IMR-90 (cell line): ENCODE measurements at regions not wholly inside any gene's neighbourhood (a gene's known extent, or its start where the extent isn't known, plus 50 kb on each side); places are given as distances from the start of the nearest gene placed in this dataset.

Experiments
- ATAC-seq: fragments of 200-7000 bp; cut with Tn5 transposase; 2 replicates; pipeline ENCODE4 v1.9.1; 2020; ENCODE audit warnings: low read depth, mild to moderate bottlenecking, moderate library complexity
- BruUV-seq: library from RNA; stranded (reverse); fragments of 400-500 nt; replicated peaks from 2 replicates; lab custom pipeline; 2021; lab: Mats Ljungman, UMichigan
- CTCF ChIA-PET: fragments of 300-600 bp; formaldehyde crosslinking; extraction: SDS; loops from one replicate; lab custom pipeline; 2021; ENCODE audit warnings: antibody characterized with exemption; lab: Yijun Ruan, JAX
- POLR2A ChIA-PET: fragments of 300-600 bp; sonication (Branson Sonifier 250); formaldehyde crosslinking; loops from one replicate; lab custom pipeline; 2022; ENCODE audit warnings: antibody characterized with exemption; ENCODE audit not compliant: unreplicated experiment; lab: Charles Lee
- DNase-seq: peaks from one replicate; pipeline ENCODE4 v3.0.0; 2013
- H2AFZ ChIP-seq: replicated peaks from 2 replicates; pipeline ENCODE3; 2013; ENCODE audit warnings: low read length, mild to moderate bottlenecking; ENCODE audit not compliant: poor library complexity
- H2AK5ac ChIP-seq: 2 replicates; pipeline ENCODE4 v1.6.1; 2013; ENCODE audit warnings: low read depth, low read length, inconsistent platforms
- H2AK9ac ChIP-seq: replicated peaks from 2 replicates; pipeline ENCODE3; 2013; ENCODE audit warnings: mild to moderate bottlenecking, low read depth, low read length, moderate library complexity; ENCODE audit not compliant: poor library complexity
- H2BK120ac ChIP-seq: 2 replicates; pipeline ENCODE4 v1.6.1; 2013; ENCODE audit warnings: low read depth, low read length, inconsistent platforms
- H2BK15ac ChIP-seq: 3 replicates; pipeline ENCODE4 v1.6.1; 2013; ENCODE audit warnings: low read depth, low read length, inconsistent platforms
- H2BK20ac ChIP-seq: 2 replicates; pipeline ENCODE4 v1.6.1; 2013; ENCODE audit warnings: low read depth, mild to moderate bottlenecking, inconsistent platforms, low read length, moderate library complexity
- H2BK5ac ChIP-seq: 2 replicates; pipeline ENCODE4 v1.6.1; 2013; ENCODE audit warnings: mild to moderate bottlenecking, low read depth, low read length, inconsistent platforms; ENCODE audit not compliant: poor library complexity, severe bottlenecking
- H3K14ac ChIP-seq: replicated peaks from 2 replicates; pipeline ENCODE4 v1.6.1; 2013; ENCODE audit warnings: low read depth, low read length, inconsistent platforms
- H3K18ac ChIP-seq: 2 replicates; pipeline ENCODE4 v1.6.1; 2013; ENCODE audit warnings: low read depth, low read length, control low read depth
- H3K23ac ChIP-seq: 2 replicates; pipeline ENCODE4 v1.6.1; 2013; ENCODE audit warnings: low read depth, low read length, inconsistent platforms
- H3K27ac ChIP-seq: 2 replicates; pipeline ENCODE4 v1.5.1; 2013; ENCODE audit warnings: mild to moderate bottlenecking, control low read depth, low read length; ENCODE audit not compliant: insufficient read depth
- H3K27me3 ChIP-seq: 2 replicates; pipeline ENCODE4 v1.6.1; 2013; ENCODE audit warnings: low read length; ENCODE audit not compliant: control insufficient read depth, insufficient read depth
- H3K36me3 ChIP-seq: 2 replicates; pipeline ENCODE4 v1.6.1; 2013; ENCODE audit warnings: low read length, mixed read lengths; ENCODE audit not compliant: control insufficient read depth, insufficient read depth
- H3K4ac ChIP-seq: 2 replicates; pipeline ENCODE4 v1.6.1; 2013; ENCODE audit warnings: low read depth, low read length, inconsistent platforms
- H3K4me1 ChIP-seq: 2 replicates; pipeline ENCODE4 v1.6.1; 2013; ENCODE audit warnings: low read length, mixed read lengths; ENCODE audit not compliant: control insufficient read depth, insufficient read depth
- H3K4me2 ChIP-seq: 2 replicates; pipeline ENCODE4 v1.6.1; 2013; ENCODE audit warnings: low read depth, mild to moderate bottlenecking, control low read depth, low read length, moderate library complexity
- H3K4me3 ChIP-seq: 2 replicates; pipeline ENCODE4 v1.5.1; 2013; ENCODE audit warnings: low read depth, mild to moderate bottlenecking, control low read depth, low read length, moderate library complexity; ENCODE audit not compliant: insufficient read depth
- H3K56ac ChIP-seq: 2 replicates; pipeline ENCODE4 v1.6.1; 2013; ENCODE audit warnings: low read length, inconsistent platforms; ENCODE audit not compliant: insufficient read depth; ENCODE audit errors: extremely low read depth
- H3K79me1 ChIP-seq, 2 experiments: 2 replicates each; pipeline ENCODE4 v1.6.1; 2013; ENCODE audit warnings: low read length in 2 of 2, inconsistent platforms in 1 of 2, low read depth in 1 of 2
- H3K9ac ChIP-seq: 2 replicates; pipeline ENCODE4 v1.6.1; 2013; ENCODE audit warnings: low read depth, low read length, control low read depth
- H3K9me1 ChIP-seq: 2 replicates; pipeline ENCODE4 v1.6.1; 2013; ENCODE audit warnings: low read length, inconsistent platforms; ENCODE audit not compliant: insufficient read depth
- H3K9me3 ChIP-seq: 2 replicates; pipeline ENCODE4 v1.6.1; 2013; ENCODE audit warnings: low read length; ENCODE audit not compliant: control insufficient read depth, insufficient read depth
- H4K20me1 ChIP-seq: 2 replicates; pipeline ENCODE4 v1.6.1; 2013; ENCODE audit warnings: low read length, inconsistent platforms; ENCODE audit not compliant: insufficient read depth
- H4K5ac ChIP-seq: 2 replicates; pipeline ENCODE4 v1.6.1; 2013; ENCODE audit warnings: mild to moderate bottlenecking, low read depth, low read length, control low read depth
- H4K8ac ChIP-seq, 2 experiments: 2 replicates each; pipeline ENCODE4 v1.6.1; 2013; ENCODE audit warnings: low read depth in 2 of 2, low read length in 2 of 2, control low read depth in 1 of 2, inconsistent platforms in 1 of 2
- H4K91ac ChIP-seq: 2 replicates; pipeline ENCODE4 v1.6.1; 2013; ENCODE audit warnings: low read depth, low read length, inconsistent platforms; ENCODE audit not compliant: insufficient read depth
- FOS ChIP-seq: fragments of 150-350 bp; IDR thresholded peaks from 2 replicates; pipeline ENCODE4 v1.6.1; 2016; ENCODE audit warnings: low read depth, low read length
- POLR2A ChIP-seq: IDR thresholded peaks from 2 replicates; pipeline ENCODE4 v1.6.1; 2012; ENCODE audit warnings: mild to moderate bottlenecking, low read depth, low read length
- SMC3 ChIP-seq: fragments of 150-350 bp; IDR thresholded peaks from 2 replicates; pipeline ENCODE4 v1.6.1; 2016; ENCODE audit warnings: low read depth, mild to moderate bottlenecking, antibody characterized with exemption, low read length, moderate library complexity
- WGBS, 2 experiments: methylation state at CpG; one replicate each; pipeline versions ENCODE4 v1.1.5 to v1.1.7; 2013; ENCODE audit warnings: missing lambda C conversion rate in 2 of 2; ENCODE audit not compliant: insufficient read length in 1 of 2; ENCODE audit errors: extremely low coverage in 2 of 2; 5-methylcytosine and 5-hydroxymethylcytosine counted together
- dilution Hi-C: fragments of 300-500 bp; cut with HindIII; formaldehyde crosslinking; loops from one replicate; pipeline ENCODE4 v1.14.3; 2018; ENCODE audit warnings: low sequenced_read_pairs; ENCODE audit not compliant: unreplicated experiment
- in situ Hi-C: fragments of 300-500 bp; cut with MboI; formaldehyde crosslinking; loops from 3 replicates; pipeline ENCODE4 v1.14.3; 2019; ENCODE audit warnings: low sequenced_read_pairs, inconsistent platforms, mixed read lengths
- intact Hi-C: fragments of 100-400 bp; cut with micrococcal nuclease; formaldehyde crosslinking; loops from 2 replicates; pipeline ENCODE4 v1.10.0; 2022

DNA sequence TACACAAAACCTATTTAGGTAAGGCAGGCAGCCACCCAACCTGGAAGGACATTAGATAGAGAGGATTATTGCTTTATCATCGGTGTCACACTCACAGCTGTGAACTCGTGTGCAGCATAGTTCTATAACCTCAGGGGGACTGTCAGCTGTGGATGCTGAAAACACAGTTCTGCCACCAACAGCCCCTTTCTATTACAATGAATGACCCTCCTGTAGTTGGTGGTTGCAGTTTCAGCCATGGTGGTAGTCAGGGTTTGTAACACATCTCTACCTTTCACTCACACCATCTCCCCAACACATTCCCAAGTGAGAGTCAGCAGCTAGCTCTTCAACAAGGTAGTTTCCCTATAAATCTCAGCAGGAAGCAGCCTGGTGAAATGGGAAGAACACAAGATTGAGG lies 136.8 kb downstream of the ZC3H11B start:
- ChIA-PET CTCF (no interaction called here), POLR2A (no interaction called here)
- Histone ChIP-seq H3K9me1 (no peaks in the 10 kb centered on the region), H2AFZ (no peak overlapping the region), H3K14ac (no peak overlapping the region), H4K20me1 (no peaks in the 10 kb centered on the region), H3K9ac (no peak overlapping the region), H2BK15ac (no peak overlapping the region), H3K4me3 (no peak overlapping the region), H4K8ac (no peak overlapping the region), H3K4me1 (no peaks in the 10 kb centered on the region), H3K36me3 (no peaks in the 10 kb centered on the region), H3K4me2 (no peak overlapping the region), H2BK120ac (no peak overlapping the region), H2BK5ac (no peak overlapping the region), H3K23ac (no peak overlapping the region), H4K91ac (no peak overlapping the region), H3K56ac (no peak overlapping the region), H3K27me3 (no peaks in the 10 kb centered on the region), H3K18ac (no peak overlapping the region), H3K79me1 (no peaks in the 10 kb centered on the region), H4K5ac (no peak overlapping the region), H3K9me3 (no peaks in the 10 kb centered on the region), H3K4ac (no peak overlapping the region), H2AK9ac (no peak overlapping the region), H2BK20ac (no peak overlapping the region), H2AK5ac (no peak overlapping the region), H3K27ac (no peak overlapping the region)
- ATAC-seq (no peak), DNase-seq (no peak)
- intact Hi-C loops = no loop called here
- in situ Hi-C loops = no loop called here
- BruUV-seq = no TSS peak
- WGBS, 2 experiments = no CpG with 5 or more reads among the region's 2 CpGs
- TF ChIP-seq POLR2A (no peak), SMC3 (no peak), FOS (no peak)
- dilution Hi-C loops = no loop called here
